ENCODE measurements at regions not wholly inside any gene's neighbourhood (a gene's known extent, or its start where the extent isn't known, plus 50 kb on each side); places are given as distances from the start of the nearest gene placed in this dataset.
A peak's percentile ranks its signal among the peaks of the same experiment; 100 is the strongest.

DNA sequence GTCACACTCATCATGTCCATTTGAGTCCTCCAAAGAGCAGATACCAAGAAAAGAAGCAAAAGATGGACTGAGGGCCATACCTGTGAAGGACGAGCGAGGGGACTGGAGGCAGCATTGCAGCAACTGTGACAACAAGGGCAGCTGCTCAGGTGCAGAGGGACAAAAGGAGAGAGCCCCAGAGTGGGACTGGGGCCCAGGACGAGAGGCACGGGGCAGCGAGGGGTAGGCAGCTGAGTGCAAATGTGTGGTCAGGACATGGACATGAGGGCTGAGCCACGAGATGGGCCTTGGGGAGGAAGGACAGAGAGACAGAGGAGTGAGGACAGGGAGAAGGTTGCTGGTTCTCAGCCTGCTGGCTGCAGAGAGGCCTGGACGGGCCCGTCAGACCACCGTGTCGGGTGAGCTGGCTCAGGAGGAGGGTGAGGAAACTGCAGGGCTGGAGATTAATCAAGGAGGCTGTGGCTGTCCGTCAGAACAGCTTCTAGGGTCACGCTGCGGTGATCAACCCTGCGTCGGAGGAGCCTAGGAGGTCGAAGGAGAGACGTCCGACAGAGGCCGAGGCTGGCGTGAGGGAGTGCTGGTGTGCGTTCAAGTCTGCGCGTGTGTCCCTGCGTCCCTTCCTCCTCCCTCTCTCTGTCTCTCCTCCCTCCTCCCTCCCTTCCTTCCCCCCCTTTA, 206.8 kb upstream of the HDAC4 start:
- Histone ChIP-seq H3K27me3 (no peaks in the 10 kb centered on the region), H3K9me3 (no peaks in the 10 kb centered on the region), H3K4me1 (ENCODE audit: control insufficient read depth in 1 of 2, insufficient read depth in 1 of 2, low read depth in 1 of 2, low read length in 1 of 2) (peaks cover 44 to 46% of the 10 kb centered on the region in 2 experiments), H3K4me3 (ENCODE audit: low read depth in 1 of 2, low read length in 1 of 2) (no peak overlapping the region), H3K27ac (peak overlapping the region; percentile 63), H3K36me3 (no peaks in the 10 kb centered on the region)
- no peak for TF ChIP-seq CTCF (IDR thresholded peaks at IDR 0.05)

DNA sequence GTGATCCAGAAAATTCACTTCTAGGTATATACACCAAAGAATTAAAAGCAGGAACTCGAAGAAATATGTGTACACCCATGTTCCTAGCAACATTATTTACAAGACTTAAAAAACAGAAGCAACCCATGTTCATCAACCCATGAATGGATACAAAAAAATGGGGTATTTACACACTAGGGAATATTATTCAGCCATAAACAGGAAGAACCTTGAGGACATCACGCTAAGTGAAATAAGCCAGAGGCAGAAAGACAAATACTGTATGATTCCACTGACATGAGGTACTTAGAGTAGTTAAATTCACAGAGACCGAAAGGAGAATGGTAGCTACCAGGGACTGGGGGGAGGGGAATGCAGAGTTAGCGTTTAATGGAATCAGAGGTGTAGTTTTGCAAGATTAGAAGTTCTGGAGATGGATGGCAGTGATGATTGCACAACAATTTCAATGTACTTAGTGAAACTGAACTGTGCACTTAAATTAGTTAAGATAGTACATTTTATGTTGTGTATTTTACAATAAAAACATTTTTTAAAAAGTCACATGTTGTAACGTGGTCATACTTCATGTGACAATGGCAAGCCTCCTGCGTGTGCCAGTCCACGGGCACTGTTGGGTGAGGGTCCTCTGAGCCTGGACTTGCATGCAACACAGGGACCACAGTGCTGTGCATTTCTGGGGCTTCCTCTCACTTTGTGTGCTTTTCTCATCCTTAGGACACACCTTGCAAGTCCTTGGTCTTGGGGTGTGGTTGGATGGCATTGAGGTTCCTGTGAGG, 206.1 kb upstream of the HDAC4 start:
- Histone ChIP-seq H3K4me1 (ENCODE audit: control insufficient read depth in 1 of 2, insufficient read depth in 1 of 2, low read depth in 1 of 2, low read length in 1 of 2) (peaks cover 52 to 53% of the 10 kb centered on the region in 2 experiments), H3K4me3 (ENCODE audit: low read depth in 1 of 2, low read length in 1 of 2) (no peak overlapping the region), H3K27me3 (no peaks in the 10 kb centered on the region), H3K27ac (peak overlapping the region; percentile 63), H3K36me3 (no peaks in the 10 kb centered on the region), H3K9me3 (no peaks in the 10 kb centered on the region)
- TF ChIP-seq CTCF (IDR thresholded peaks at IDR 0.05), result no peak

- Histone ChIP-seq H3K27ac (peak overlapping the region; percentile 63), H3K9me3 (no peaks in the 10 kb centered on the region), H3K36me3 (no peaks in the 10 kb centered on the region), H3K27me3 (no peaks in the 10 kb centered on the region), H3K4me1 (ENCODE audit: control insufficient read depth in 1 of 2, insufficient read depth in 1 of 2, low read depth in 1 of 2, low read length in 1 of 2) (peaks cover 52 to 56% of the 10 kb centered on the region in 2 experiments), H3K4me3 (ENCODE audit: low read depth in 1 of 2, low read length in 1 of 2) (no peak overlapping the region)
- TF ChIP-seq CTCF (IDR thresholded peaks at IDR 0.05), result no peak
These were observed 205.2 kb upstream of the HDAC4 start for GRCh38 chr2:239605976-239606375.

GRCh38 chr2:239605409-239605808, 204.6 kb upstream of the HDAC4 start:
- H3K4me1 ChIP-seq (ENCODE audit: control insufficient read depth in 1 of 2, insufficient read depth in 1 of 2, low read depth in 1 of 2, low read length in 1 of 2), result peaks cover 52 to 56% of the 10 kb centered on the region in 2 experiments
- TF ChIP-seq CTCF (IDR thresholded peaks at IDR 0.05), result no peak
- H3K27me3 ChIP-seq, result no peaks in the 10 kb centered on the region
- H3K36me3 ChIP-seq, result no peaks in the 10 kb centered on the region
- H3K4me3 ChIP-seq (ENCODE audit: low read depth in 1 of 2, low read length in 1 of 2), result no peak overlapping the region
- peak overlapping the region; percentile 63 for H3K27ac ChIP-seq
- H3K9me3 ChIP-seq, result no peaks in the 10 kb centered on the region

GRCh38 chr2:239604861-239605260, 204.0 kb upstream of the HDAC4 start:
- Histone ChIP-seq H3K4me3 (ENCODE audit: low read depth in 1 of 2, low read length in 1 of 2) (no peak overlapping the region), H3K27ac (no peak overlapping the region), H3K27me3 (no peaks in the 10 kb centered on the region), H3K9me3 (no peaks in the 10 kb centered on the region), H3K4me1 (ENCODE audit: control insufficient read depth in 1 of 2, insufficient read depth in 1 of 2, low read depth in 1 of 2, low read length in 1 of 2) (peaks cover 52 to 56% of the 10 kb centered on the region in 2 experiments), H3K36me3 (no peaks in the 10 kb centered on the region)
- no peak for TF ChIP-seq CTCF (IDR thresholded peaks at IDR 0.05)
